GM21717 (cell line): ENCODE measurements at regions not wholly inside any gene's neighbourhood (a gene's known extent, or its start where the extent isn't known, plus 50 kb on each side); places are given as distances from the start of the nearest gene placed in this dataset.
"Not testable (repeated sequence)": the region's sequence is repeated elsewhere in the genome, so short reads cannot be mapped to it uniquely, and the experiment has no call there.

Experiments used
- ATAC-seq: cut with Tn5 transposase; IDR thresholded peaks from one replicate; pipeline ENCODE4 v1.9.1; 2021; ENCODE audit warnings: mild to moderate bottlenecking, moderate library complexity; ENCODE audit not compliant: unreplicated experiment

DNA sequence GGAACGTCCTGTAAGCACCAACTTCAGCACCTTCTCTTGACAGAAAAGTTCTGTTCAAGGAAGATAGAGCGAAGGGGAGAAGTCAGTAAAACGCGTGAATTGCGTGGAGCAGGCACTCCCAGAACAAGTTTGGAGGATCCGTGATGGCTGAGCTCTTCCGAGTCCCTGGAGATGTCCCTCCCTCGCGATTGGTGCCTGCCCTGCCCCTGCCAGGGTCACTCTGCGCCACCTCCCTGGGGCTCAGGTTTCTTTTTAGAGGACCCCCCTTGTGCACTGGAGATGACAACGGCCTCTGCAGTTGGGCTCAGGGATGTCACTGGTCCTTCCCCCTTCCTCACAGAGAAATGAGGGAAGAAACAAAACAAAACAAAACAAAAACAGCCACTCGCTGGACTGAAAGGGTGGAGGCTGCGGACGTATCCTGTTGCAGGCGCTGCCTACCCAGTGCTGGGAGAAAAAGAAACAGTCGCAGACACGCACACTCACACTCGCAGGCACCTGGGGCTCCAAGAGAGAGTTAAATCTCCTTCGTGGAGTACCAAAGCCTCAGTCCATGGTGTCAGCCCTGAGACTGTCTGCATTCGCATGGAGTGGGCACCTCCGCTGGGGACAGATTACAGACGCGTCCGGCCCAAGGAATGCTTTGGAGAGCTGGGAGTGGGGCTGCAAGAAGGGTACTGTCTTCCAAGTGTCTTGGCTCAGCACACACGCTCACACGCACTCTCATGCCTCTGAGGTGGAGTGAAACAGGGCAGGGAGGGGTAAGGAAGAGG lies 512.7 kb downstream of the SLCO4C1 start:
- ATAC-seq = no peak

GRCh38 chr5:101782352-101783103 lies 513.6 kb downstream of the SLCO4C1 start:
- ATAC-seq = no peak

GRCh38 chr5:101751105-101751504 lies 545.0 kb downstream of the SLCO4C1 start:
- no peak for ATAC-seq

GRCh38 chr5:101743000-101743399 lies 553.1 kb downstream of the SLCO4C1 start:
- not testable (repeated sequence) for ATAC-seq

DNA sequence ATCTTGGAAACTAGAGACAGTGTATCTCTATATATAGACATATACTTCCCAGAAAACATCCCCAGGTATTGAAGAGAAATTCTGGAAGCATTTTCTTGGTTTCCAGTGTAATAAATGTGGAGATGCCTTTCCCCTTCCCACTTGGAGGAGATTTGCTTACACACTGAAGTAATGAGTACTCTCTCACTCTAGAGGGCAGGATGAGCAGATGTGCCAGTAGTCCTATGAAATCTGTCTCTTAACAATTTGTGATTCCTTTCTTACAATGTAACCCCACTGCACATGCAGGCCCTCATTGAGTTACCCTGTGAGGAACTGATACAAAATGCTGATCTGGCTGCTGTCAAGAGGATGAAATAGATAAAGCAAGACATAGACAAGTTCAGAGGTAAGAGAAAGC lies 567.2 kb downstream of the SLCO4C1 start:
- no peak for ATAC-seq

GRCh38 chr5:101721543-101721942 lies 574.5 kb downstream of the SLCO4C1 start:
- no peak for ATAC-seq

- ATAC-seq = no peak
Measured at GRCh38 chr5:101720033-101720432, 576.1 kb downstream of the SLCO4C1 start.

- no peak for ATAC-seq
Measured at GRCh38 chr5:101717721-101718120, 578.4 kb downstream of the SLCO4C1 start.

DNA sequence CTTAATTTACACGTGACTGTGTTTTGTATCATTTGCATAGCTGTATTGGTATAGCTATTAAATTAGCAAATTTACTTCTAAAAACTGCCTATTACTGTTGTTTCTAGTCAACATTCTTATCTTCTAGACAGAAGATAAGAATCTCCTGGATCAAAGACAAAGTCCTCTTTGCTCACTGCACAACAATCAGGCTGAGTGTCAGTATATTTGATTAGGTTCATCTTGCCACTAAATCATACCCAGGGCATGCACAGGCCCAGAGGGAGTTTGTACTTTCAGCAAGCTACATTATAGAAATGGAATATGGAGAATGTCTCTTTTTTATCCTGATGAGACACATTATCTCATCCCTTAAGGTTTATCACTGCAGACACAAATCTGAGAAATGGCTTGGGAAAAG lies 579.1 kb downstream of the SLCO4C1 start:
- no peak for ATAC-seq

DNA sequence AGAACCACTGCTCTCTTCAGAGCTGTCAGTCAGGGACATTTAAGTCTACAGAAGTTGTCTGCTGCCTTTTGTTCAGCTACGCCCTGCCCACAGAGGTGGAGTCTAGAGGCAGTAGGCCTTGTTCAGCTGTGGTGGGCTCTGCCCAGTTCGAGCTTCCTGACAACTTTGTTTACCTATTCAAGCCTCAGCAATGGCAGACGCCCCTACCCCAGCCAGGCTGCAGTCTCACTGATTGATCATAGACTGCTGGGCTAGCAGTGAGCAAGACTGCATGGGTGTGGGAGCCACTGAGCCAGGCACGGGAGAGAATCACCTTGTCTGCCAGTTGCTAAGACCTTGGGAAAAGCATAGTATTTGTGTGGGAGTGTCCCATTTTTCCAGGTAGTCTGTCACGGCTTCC lies 580.3 kb downstream of the SLCO4C1 start:
- ATAC-seq = not testable (repeated sequence)

DNA sequence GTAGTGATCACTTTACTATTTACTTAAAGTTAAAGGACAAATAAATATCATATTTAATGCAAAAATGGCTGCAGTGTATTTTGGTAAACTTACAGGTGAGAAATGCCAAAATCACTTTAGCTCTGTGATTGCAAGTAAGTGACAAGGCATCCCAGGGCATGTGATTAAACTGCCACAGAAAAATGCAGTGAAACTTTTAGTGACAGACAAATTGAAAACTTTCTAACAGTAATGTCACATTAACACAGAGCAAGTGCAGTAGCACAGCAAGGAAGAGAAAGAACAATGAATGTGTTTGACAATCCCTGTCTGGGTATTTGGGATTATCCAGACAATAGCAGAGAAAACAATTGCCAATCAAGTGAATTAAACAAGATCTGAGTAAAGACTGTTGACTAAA lies 606.8 kb downstream of the SLCO4C1 start:
- ATAC-seq = no peak

DNA sequence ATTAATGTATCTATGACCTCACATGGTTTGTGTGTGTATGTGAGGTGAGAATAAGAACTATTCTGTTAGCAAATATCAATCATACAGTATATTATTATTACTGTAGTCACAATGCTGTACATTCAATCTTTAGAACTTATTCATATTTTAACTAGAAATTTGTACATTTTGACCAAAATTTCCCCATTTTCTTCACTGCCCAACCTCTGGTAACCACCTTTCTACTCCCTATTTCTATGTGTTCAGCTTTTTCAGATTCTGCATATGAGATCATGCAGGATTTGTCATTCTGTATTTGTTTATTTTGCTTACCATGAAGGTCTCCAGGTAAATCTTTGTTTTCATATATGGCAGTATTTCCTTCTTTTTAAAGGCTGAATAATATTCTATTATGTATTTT lies 607.9 kb downstream of the SLCO4C1 start:
- no peak for ATAC-seq

DNA sequence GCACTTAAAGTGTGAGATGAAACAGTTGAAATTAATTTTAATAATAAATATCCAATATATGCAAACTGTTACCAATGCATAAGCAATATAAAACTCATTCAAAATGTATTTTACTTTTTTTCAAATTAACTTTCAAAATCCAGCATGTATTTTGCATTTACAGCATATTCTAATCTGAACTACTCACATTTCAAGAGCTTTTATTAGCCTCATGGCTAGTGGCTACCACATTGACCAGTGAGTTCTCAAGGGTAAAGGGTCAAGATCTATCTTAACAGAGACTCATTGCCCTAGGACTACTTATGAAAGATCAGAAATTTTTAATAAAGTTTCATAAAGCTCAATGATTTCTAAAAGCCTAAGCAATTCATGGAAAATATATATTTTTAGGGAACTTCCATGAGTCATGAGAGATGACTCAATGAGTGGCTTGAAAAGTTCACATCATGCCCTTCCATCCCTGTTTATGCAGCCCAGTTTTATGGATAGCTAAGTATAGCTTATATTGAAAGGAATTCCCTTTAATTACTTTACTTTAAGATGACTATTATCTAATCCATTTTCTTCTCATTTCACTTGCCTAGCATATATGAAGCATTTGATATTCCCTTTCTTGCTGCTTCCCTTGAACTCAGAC lies 608.6 kb downstream of the SLCO4C1 start:
- ATAC-seq = no peak

DNA sequence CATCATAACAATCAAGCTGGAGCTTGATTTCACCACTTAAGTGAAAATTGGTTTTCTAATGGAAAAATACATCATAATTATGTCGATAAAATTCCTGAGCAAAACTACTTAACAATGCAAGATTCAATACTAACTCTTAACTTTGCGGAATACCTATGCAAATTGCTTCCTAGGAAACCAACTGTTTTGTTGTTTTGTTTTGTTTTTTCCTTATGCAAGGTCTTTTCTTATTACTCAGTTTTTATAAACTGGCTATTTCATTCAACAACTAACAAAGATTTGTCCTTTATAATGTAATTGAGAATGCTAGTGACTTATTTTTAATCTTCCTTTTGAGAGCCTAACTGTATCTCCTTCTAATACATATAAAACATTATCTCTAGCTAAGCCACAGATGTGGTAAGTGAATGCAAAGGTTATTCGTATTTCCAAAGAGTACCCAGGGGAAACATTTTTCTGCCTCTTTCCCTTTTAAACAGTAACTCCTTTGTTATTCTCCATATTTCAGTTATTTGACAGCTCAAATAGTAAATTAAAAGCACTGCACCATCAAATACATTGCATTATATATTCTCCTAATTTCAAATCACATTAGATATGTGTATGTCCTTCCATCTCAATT lies 609.4 kb downstream of the SLCO4C1 start:
- no peak for ATAC-seq

DNA sequence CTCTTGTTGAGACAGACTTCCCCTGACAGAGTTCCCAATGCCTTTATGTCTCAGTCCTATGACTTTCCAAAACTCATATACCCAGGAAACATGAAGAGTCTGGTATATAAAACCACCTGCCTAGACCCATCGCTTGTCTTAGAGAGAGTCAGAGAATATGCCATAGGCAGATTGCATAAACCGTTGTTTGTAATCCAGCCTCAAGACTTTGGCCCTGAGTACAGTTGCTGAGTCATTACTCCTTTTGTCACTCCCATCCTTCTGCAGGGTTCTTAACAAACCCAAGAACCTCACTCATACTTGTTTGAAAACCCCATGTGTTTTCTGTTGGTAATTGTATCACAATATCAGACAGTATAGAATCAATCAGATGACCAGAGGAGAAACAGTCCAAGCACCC lies 616.3 kb downstream of the SLCO4C1 start:
- no peak for ATAC-seq

DNA sequence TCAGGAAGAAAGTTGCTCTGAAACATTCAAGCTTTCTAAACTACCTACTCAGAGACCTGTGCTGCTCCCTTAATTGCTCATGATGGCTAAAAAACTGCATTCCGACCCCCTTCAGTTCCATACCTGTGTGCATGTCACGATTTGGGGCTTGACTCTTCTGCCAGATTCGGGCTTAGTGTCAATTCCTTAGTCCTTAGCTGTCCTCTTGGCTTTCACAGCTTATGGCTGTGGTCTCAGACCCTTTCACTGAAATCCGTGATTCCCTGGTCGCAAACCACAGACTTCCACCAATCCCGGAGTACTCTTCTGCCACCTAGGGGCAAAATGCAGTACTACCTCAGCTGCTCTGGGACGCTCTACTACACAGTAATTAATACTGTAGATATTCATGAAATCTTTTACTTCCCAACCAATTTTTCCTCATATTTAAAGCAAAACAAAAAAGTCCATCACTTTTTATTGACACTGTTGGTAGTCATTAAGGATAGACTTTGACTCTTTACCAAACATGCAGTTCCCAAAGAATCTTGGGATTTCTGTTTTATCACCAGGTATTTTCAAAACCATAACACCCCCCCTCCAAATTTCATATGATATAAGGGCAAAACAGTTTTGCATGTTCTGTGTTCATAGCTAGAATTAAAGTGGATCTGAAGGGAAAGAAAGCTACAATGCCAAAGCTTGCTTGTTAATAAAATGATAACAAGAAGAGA lies 617.4 kb downstream of the SLCO4C1 start:
- peak; percentile 71 for ATAC-seq

DNA sequence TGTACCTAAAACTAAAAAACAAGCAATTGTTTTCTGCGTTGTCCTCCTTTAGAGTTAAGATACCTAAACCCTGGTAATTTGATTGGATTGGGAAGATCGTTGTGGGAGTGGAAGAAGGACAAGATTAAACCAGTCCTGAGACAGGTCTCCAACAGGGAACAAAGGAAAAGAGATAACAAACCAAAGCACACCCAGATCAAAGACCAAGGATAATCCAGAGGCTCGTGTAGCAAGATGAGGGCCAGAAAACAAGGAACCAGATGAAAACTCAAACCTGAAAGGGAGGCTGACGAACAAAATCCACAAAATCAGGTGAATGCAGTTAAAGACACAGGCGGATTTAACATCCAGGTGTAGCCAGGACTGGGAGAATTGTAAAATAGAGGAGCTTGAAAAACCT lies 618.1 kb downstream of the SLCO4C1 start:
- no peak for ATAC-seq

DNA sequence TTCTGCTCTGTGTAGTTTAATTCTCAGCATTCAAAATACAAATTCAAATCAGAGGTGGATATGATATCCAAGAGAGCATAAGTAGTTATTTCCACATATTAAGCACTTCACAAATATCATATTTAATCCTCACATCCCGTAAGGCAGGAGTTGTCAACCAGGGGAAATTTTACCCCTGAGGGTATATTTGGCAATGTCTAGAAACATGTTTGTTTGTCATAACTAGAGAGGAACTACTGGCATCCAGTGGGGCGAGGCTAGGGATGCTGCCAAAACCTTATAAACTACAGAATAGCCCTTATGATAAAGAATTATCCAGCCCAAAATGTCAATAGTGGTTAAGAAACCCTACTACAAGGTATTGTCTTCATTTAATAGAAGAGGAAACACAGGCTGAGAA lies 619.4 kb downstream of the SLCO4C1 start:
- ATAC-seq = no peak

DNA sequence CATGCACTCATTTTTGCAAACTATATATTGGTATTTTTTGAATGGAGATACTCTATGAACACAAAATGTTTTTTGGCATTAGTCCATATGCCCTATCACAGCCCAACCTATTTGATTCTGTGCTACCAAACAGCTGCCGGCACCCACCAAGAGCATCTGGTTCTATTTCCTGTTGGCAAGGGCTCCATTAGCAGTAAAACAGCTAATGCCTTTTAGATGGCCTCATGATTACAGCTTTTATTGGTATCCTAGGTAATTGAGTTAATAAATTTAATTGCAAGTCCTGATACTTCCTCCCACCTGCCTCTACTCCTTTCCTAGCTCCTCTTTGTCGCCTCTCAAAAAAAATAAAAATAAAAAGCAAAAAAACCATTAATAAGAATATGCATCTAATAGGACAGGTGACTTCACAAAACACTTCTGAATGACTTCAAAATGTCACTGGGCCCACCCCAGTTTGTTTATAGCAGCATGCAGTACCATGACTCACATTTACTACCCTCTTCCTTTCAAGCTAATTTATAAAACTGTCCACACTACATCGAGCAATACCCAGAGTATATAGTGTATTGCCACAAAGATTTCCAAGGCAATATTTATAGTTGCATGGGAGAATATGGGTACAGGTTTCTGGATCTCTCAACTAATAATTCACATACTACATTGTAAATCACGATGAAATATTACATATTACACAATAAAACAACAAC lies 620.4 kb downstream of the SLCO4C1 start:
- ATAC-seq = no peak

- ATAC-seq = no peak
Measured at GRCh38 chr5:101673120-101673519, 623.0 kb downstream of the SLCO4C1 start.
